PC-9 (cell line): ENCODE measurements at regions not wholly inside any gene's neighbourhood (a gene's known extent, or its start where the extent isn't known, plus 50 kb on each side); places are given as distances from the start of the nearest gene placed in this dataset.
"Not testable (repeated sequence)": the region's sequence is repeated elsewhere in the genome, so short reads cannot be mapped to it uniquely, and the experiment has no call there.

Source experiments
- BruUV-seq: library from RNA; stranded (reverse); fragments of 400-500 nt; replicated peaks from 2 replicates; lab custom pipeline; 2021; lab: Mats Ljungman, UMichigan
- CTCF ChIA-PET: fragments of 300-600 bp; sonication (Branson Sonifier 250); formaldehyde crosslinking; loops from one replicate; lab custom pipeline; 2022; ENCODE audit warnings: antibody characterized with exemption; lab: Charles Lee
- POLR2A ChIA-PET: fragments of 300-600 bp; sonication (Branson Sonifier 250); formaldehyde crosslinking; loops from one replicate; lab custom pipeline; 2022; ENCODE audit warnings: antibody characterized with exemption; ENCODE audit not compliant: unreplicated experiment; lab: Charles Lee
- DNase-seq, 2 experiments: peaks; one replicate each; pipeline versions ENCODE4 v3.0.0 to v3.0.0-alpha.2; 2015 to 2022; ENCODE audit warnings: mixed read lengths in 1 of 2
- H2AFZ ChIP-seq: fragments of 200-600 bp; sonication (generic); 2 replicates; pipeline ENCODE4 v1.8.1; 2017; ENCODE audit warnings: antibody characterized with exemption
- H3F3A ChIP-seq: fragments of 200-600 bp; sonication (generic); 2 replicates; pipeline ENCODE4 v1.8.1; 2017; ENCODE audit warnings: antibody characterized with exemption, mild to moderate bottlenecking, low read depth; ENCODE audit not compliant: insufficient read depth
- H3K27ac ChIP-seq: fragments of 200-600 bp; sonication (generic); 2 replicates; pipeline ENCODE4 v1.6.1; 2016; ENCODE audit warnings: mixed run types
- H3K27me3 ChIP-seq: fragments of 200-600 bp; sonication (generic); 2 replicates; pipeline ENCODE4 v1.6.1; 2016; ENCODE audit warnings: low read depth, mixed run types; ENCODE audit not compliant: insufficient read depth
- H3K36me3 ChIP-seq: fragments of 200-600 bp; sonication (generic); 2 replicates; pipeline ENCODE4 v1.6.1; 2016; ENCODE audit warnings: low read depth, mixed run types
- H3K4me1 ChIP-seq: fragments of 200-600 bp; sonication (generic); replicated peaks from 2 replicates; pipeline ENCODE4 v1.6.1; 2016; ENCODE audit warnings: mixed run types; ENCODE audit not compliant: insufficient read depth
- H3K4me2 ChIP-seq: fragments of 200-600 bp; sonication (generic); 2 replicates; pipeline ENCODE4 v1.6.1; 2017; ENCODE audit warnings: mixed run types
- H3K4me3 ChIP-seq: fragments of 200-600 bp; sonication (generic); 2 replicates; pipeline ENCODE4 v1.6.1; 2016; ENCODE audit warnings: mixed run types
- H3K79me2 ChIP-seq: fragments of 200-600 bp; sonication (generic); 2 replicates; pipeline ENCODE4 v1.6.1; 2017; ENCODE audit warnings: low read depth, mixed run types
- H3K9me2 ChIP-seq: fragments of 200-600 bp; sonication (generic); 2 replicates; pipeline ENCODE4 v1.8.1; 2017; ENCODE audit warnings: mild to moderate bottlenecking; ENCODE audit not compliant: insufficient read depth
- H3K9me3 ChIP-seq: fragments of 200-600 bp; sonication (generic); 2 replicates; pipeline ENCODE4 v1.8.1; 2016; ENCODE audit warnings: low read depth; ENCODE audit not compliant: insufficient read depth
- H4K20me1 ChIP-seq: fragments of 200-600 bp; sonication (generic); 2 replicates; pipeline ENCODE4 v1.8.1; 2017; ENCODE audit not compliant: insufficient read depth
- CTCF ChIP-seq: fragments of 200-600 bp; sonication (generic); conservative IDR thresholded peaks from 2 replicates; pipeline ENCODE4 v1.6.1; 2017; ENCODE audit warnings: mixed run types, antibody characterized with exemption, mild to moderate bottlenecking, moderate library complexity
- EZH2 ChIP-seq: fragments of 200-600 bp; sonication (generic); IDR thresholded peaks from 2 replicates; pipeline ENCODE4 v1.8.0; 2017; ENCODE audit warnings: antibody characterized with exemption, low read depth
- intact Hi-C: fragments of 100-400 bp; cut with micrococcal nuclease; formaldehyde crosslinking; loops from one replicate; pipeline ENCODE4 v1.10.0; 2022; ENCODE audit not compliant: unreplicated experiment

- H3K27me3 ChIP-seq = no peaks in the 10 kb centered on the region
- no peak overlapping the region for H3K27ac ChIP-seq
- H3K79me2 ChIP-seq = no peaks in the 10 kb centered on the region
- no peaks in the 10 kb centered on the region; the same call in 1 of the 2 replicates for H3K9me2 ChIP-seq
- H2AFZ ChIP-seq = no peak overlapping the region
- H3K9me3 ChIP-seq = peaks cover 11% of the 10 kb centered on the region
- no peaks in the 10 kb centered on the region for H4K20me1 ChIP-seq
- ChIA-PET CTCF (no interaction called here), POLR2A (no interaction called here)
- DNase-seq = no peak
- no peaks in the 10 kb centered on the region for H3K4me1 ChIP-seq
- H3K4me2 ChIP-seq = no peak overlapping the region
- no peaks in the 10 kb centered on the region for H3F3A ChIP-seq
- no peak overlapping the region for H3K4me3 ChIP-seq
- BruUV-seq = no TSS peak
- no peak for TF ChIP-seq EZH2
- TF ChIP-seq CTCF = no peak
- intact Hi-C loops = no loop called here
- H3K36me3 ChIP-seq = no peaks in the 10 kb centered on the region
These were observed 171.5 kb downstream of the AKR1D1 start for GRCh38 chr7:138247568-138248333.

GRCh38 chr7:138248609-138249008, 172.3 kb downstream of the AKR1D1 start:
- no TSS peak for BruUV-seq

GRCh38 chr7:138249975-138250374, 173.7 kb downstream of the AKR1D1 start:
- no peaks in the 10 kb centered on the region; the same call in 1 of the 2 replicates for H3K9me2 ChIP-seq
- POLR2A ChIA-PET = no interaction called here
- H3K79me2 ChIP-seq = no peaks in the 10 kb centered on the region
- BruUV-seq = no TSS peak
- H3K4me3 ChIP-seq = no peak overlapping the region
- TF ChIP-seq EZH2 (no peak), CTCF (no peak)
- peaks cover 11% of the 10 kb centered on the region for H3K9me3 ChIP-seq
- CTCF ChIA-PET = no interaction called here
- H3F3A ChIP-seq = no peaks in the 10 kb centered on the region
- H3K4me2 ChIP-seq = no peak overlapping the region
- H3K27me3 ChIP-seq = no peaks in the 10 kb centered on the region
- no peaks in the 10 kb centered on the region for H3K4me1 ChIP-seq
- H3K36me3 ChIP-seq = no peaks in the 10 kb centered on the region
- no peak for DNase-seq
- H4K20me1 ChIP-seq = no peaks in the 10 kb centered on the region
- H2AFZ ChIP-seq = no peak overlapping the region
- no peak overlapping the region for H3K27ac ChIP-seq
- intact Hi-C loops = no loop called here

More at GRCh38 chr7:138248609-138249008, 172.3 kb downstream of the AKR1D1 start:
- Histone ChIP-seq H3K36me3 (no peaks in the 10 kb centered on the region), H3K79me2 (no peaks in the 10 kb centered on the region), H3K4me2 (no peak overlapping the region), H3K4me1 (no peaks in the 10 kb centered on the region), H3K4me3 (no peak overlapping the region), H3K9me3 (peaks cover 11% of the 10 kb centered on the region), H4K20me1 (no peaks in the 10 kb centered on the region), H3F3A (no peaks in the 10 kb centered on the region), H2AFZ (no peak overlapping the region), H3K27ac (no peak overlapping the region), H3K27me3 (no peaks in the 10 kb centered on the region), H3K9me2 (no peaks in the 10 kb centered on the region; the same call in 1 of the 2 replicates)
- POLR2A ChIA-PET = no interaction called here
- TF ChIP-seq CTCF (no peak), EZH2 (no peak)
- DNase-seq = no peak
- CTCF ChIA-PET = no interaction called here
- intact Hi-C loops = no loop called here

GRCh38 chr7:138252666-138253065, 176.4 kb downstream of the AKR1D1 start:
- BruUV-seq, intact Hi-C loops, CTCF ChIA-PET, H3F3A ChIP-seq, H3K4me3 ChIP-seq, H3K4me1 ChIP-seq, H3K79me2 ChIP-seq, DNase-seq, H3K27me3 ChIP-seq, H3K9me2 ChIP-seq, H3K36me3 ChIP-seq, H3K27ac ChIP-seq, H2AFZ ChIP-seq, H3K4me2 ChIP-seq, H4K20me1 ChIP-seq, POLR2A ChIA-PET: not testable (repeated sequence)
- H3K9me3 ChIP-seq = peaks cover 11% of the 10 kb centered on the region
